Activated CD8-positive, alpha-beta T cell treated with anti-CD3 and anti-CD28 coated beads, Interleukin-2, amount 10 ng/mL, durations not matched to agents 7 days and 5 days (primary cell): ENCODE measurements at regions not wholly inside any gene's neighbourhood (a gene's known extent, or its start where the extent isn't known, plus 50 kb on each side); places are given as distances from the start of the nearest gene placed in this dataset.

Source experiments
- ATAC-seq: fragments of 150-1000 bp; cut with Tn5 transposase; one replicate; pipeline ENCODE4 v1.10.0; 2021; ENCODE audit warnings: moderate library complexity
- CTCF ChIA-PET: fragments of 350-600 bp; sonication (Branson Sonifier 250); formaldehyde crosslinking; loops from one replicate; lab custom pipeline; 2021; ENCODE audit warnings: antibody characterized with exemption; lab: Charles Lee
- POLR2A ChIA-PET: fragments of 350-600 bp; sonication (Branson Sonifier 250); formaldehyde crosslinking; loops from one replicate; lab custom pipeline; 2021; ENCODE audit warnings: antibody characterized with exemption; lab: Charles Lee
- DNase-seq: peaks from one replicate; pipeline ENCODE4 v3.0.0-alpha.2; 2020
- H3K27ac Mint-ChIP-seq: one replicate; pipeline ENCODE4 v1.8.0; 2021; ENCODE audit warnings: mild to moderate bottlenecking, mixed read lengths
- H3K27me3 Mint-ChIP-seq: one replicate; pipeline ENCODE4 v1.8.0; 2021; ENCODE audit warnings: low read depth, mixed read lengths
- H3K36me3 Mint-ChIP-seq: one replicate; pipeline ENCODE4 v1.8.0; 2021; ENCODE audit warnings: low read depth, mixed read lengths
- H3K4me1 Mint-ChIP-seq: one replicate; pipeline ENCODE4 v1.8.0; 2021; ENCODE audit warnings: low read depth, mixed read lengths
- H3K4me3 Mint-ChIP-seq: one replicate; pipeline ENCODE4 v1.8.0; 2021; ENCODE audit warnings: mild to moderate bottlenecking, mixed read lengths
- H3K9me3 Mint-ChIP-seq: one replicate; pipeline ENCODE4 v1.8.0; 2022; ENCODE audit warnings: mixed read lengths; ENCODE audit not compliant: insufficient read depth

GRCh38 chr13:74715718-74716117 is 581.5 kb upstream of the KLF12 start:
- no peaks in the 10 kb centered on the region for H3K36me3 Mint-ChIP-seq
- ChIA-PET CTCF (no interaction called here), POLR2A (no interaction called here)
- ATAC-seq (no peak), DNase-seq (no peak)
- no peaks in the 10 kb centered on the region for H3K4me1 Mint-ChIP-seq
- H3K9me3 Mint-ChIP-seq: peaks cover 8% of the 10 kb centered on the region
- no peaks in the 10 kb centered on the region for H3K27me3 Mint-ChIP-seq
- H3K27ac Mint-ChIP-seq: no peak overlapping the region
- H3K4me3 Mint-ChIP-seq: no peak overlapping the region

GRCh38 chr13:74710006-74710405 is 575.8 kb upstream of the KLF12 start:
- no peak for DNase-seq
- no peaks in the 10 kb centered on the region for H3K9me3 Mint-ChIP-seq
- POLR2A ChIA-PET: no interaction called here
- H3K36me3 Mint-ChIP-seq: no peaks in the 10 kb centered on the region
- H3K27ac Mint-ChIP-seq: no peak overlapping the region
- CTCF ChIA-PET: no interaction called here
- no peak overlapping the region for H3K4me3 Mint-ChIP-seq
- no peaks in the 10 kb centered on the region for H3K27me3 Mint-ChIP-seq
- H3K4me1 Mint-ChIP-seq: no peaks in the 10 kb centered on the region
- no peak for ATAC-seq

GRCh38 chr13:74709226-74709625 is 575.0 kb upstream of the KLF12 start:
- no peaks in the 10 kb centered on the region for H3K27me3 Mint-ChIP-seq
- no peaks in the 10 kb centered on the region for H3K4me1 Mint-ChIP-seq

DNA sequence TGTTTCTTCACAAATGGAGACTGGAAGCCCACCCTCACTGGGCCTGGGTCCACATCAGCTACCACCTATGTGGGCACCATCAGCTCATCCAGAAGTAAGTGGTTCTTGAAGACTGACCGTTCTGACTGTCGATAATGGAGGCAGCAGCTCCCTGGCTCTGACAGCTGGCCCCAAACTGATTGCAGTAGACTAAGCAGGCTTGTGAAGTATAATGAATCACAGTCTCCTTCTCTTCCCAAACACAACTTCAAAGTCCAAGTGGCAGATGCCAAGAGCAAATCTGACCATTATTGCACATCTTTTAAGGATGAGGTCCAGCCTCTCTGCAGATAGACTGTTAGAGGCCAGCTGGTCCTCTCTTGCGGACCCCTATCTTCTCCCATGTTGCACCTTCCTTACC is 574.4 kb upstream of the KLF12 start:
- ChIA-PET POLR2A (no interaction called here), CTCF (no interaction called here)
- H3K27ac Mint-ChIP-seq: no peak overlapping the region
- H3K36me3 Mint-ChIP-seq: no peaks in the 10 kb centered on the region
- H3K9me3 Mint-ChIP-seq: no peaks in the 10 kb centered on the region
- H3K27me3 Mint-ChIP-seq: no peaks in the 10 kb centered on the region
- ATAC-seq (no peak), DNase-seq (no peak)
- H3K4me3 Mint-ChIP-seq: no peak overlapping the region
- no peaks in the 10 kb centered on the region for H3K4me1 Mint-ChIP-seq

More at GRCh38 chr13:74709226-74709625, 575.0 kb upstream of the KLF12 start:
- ChIA-PET CTCF (no interaction called here), POLR2A (no interaction called here)
- DNase-seq (no peak), ATAC-seq (no peak)
- Mint-ChIP-seq H3K4me3 (no peak overlapping the region), H3K9me3 (no peaks in the 10 kb centered on the region), H3K27ac (no peak overlapping the region), H3K36me3 (no peaks in the 10 kb centered on the region)

- no peak for DNase-seq
- H3K4me1 Mint-ChIP-seq: no peaks in the 10 kb centered on the region
- H3K27ac Mint-ChIP-seq: no peak overlapping the region
- no peaks in the 10 kb centered on the region for H3K27me3 Mint-ChIP-seq
- H3K36me3 Mint-ChIP-seq: no peaks in the 10 kb centered on the region
- ChIA-PET CTCF (no interaction called here), POLR2A (no interaction called here)
- no peaks in the 10 kb centered on the region for H3K9me3 Mint-ChIP-seq
- H3K4me3 Mint-ChIP-seq: no peak overlapping the region
- no peak for ATAC-seq
Observed at GRCh38 chr13:74707291-74707690, 573.1 kb upstream of the KLF12 start.

DNA sequence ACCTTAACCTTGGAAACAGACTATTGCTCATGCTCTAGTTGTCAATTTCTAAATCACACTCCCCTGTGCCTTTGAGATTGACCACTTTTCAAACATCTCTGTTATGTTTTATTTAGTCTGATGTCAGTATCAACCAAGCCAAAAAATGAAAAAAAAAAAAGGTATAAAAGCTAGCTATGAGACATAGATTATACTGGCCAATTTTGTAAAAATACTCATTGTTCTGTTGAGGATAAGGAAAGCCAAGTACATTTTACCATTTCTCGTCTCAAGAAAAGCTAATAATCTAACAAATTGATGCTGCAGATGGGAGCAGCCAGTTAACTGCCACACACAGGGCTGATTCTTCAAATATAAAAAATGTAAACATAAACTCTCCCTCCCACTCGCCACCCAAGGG is 572.6 kb upstream of the KLF12 start:
- ChIA-PET CTCF (no interaction called here), POLR2A (no interaction called here)
- no peaks in the 10 kb centered on the region for H3K4me1 Mint-ChIP-seq
- ATAC-seq: no peak
- no peaks in the 10 kb centered on the region for H3K9me3 Mint-ChIP-seq
- no peak overlapping the region for H3K27ac Mint-ChIP-seq
- no peaks in the 10 kb centered on the region for H3K36me3 Mint-ChIP-seq
- no peaks in the 10 kb centered on the region for H3K27me3 Mint-ChIP-seq
- no peak overlapping the region for H3K4me3 Mint-ChIP-seq
- DNase-seq: no peak

DNA sequence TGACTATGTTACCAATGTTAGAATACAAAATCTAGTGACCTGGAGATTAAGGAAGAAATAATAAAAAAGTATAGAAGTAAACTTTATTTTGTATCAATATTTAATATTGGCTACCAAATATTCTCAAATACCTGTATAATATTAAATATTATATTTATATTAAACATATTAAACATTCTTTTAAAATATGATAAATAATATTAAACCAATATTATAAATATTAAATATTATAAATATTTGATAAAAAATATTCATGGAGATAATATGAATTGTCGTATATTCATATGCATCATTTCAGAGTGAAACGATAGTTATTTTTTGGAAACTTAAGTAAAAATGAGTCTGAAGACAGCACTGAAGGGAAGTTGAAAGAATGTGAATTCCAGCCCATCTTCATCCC is 571.2 kb upstream of the KLF12 start:
- Mint-ChIP-seq H3K27me3 (no peaks in the 10 kb centered on the region), H3K9me3 (no peaks in the 10 kb centered on the region), H3K36me3 (no peaks in the 10 kb centered on the region), H3K27ac (no peak overlapping the region), H3K4me3 (no peak overlapping the region), H3K4me1 (no peaks in the 10 kb centered on the region)
- DNase-seq (no peak), ATAC-seq (no peak)
- CTCF ChIA-PET: no interaction called here
- POLR2A ChIA-PET: no interaction called here

DNA sequence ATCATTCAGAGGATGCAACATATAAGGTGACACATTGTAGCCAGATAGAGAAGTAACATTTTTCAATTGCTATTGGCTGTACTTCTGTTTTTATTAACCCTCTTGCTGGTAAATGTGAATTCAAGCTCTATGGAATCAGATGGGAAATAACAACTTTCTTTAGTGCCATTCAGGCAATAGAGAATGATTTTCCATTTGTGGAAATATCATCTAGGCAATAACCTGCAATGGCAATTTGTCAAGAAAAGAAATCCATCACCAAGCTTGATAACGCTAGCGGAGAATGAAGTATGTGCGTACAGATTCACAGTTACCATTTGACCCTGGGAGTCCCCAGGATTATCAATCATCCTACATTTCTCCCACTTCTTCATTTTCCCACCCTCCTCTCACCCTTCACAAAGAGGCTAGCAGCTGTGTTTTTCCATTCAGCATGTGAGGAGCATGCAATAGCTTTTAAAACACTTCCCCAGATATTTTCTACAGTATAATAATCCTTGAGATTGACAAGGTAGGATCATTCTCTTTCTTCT is 569.7 kb upstream of the KLF12 start:
- H3K36me3 Mint-ChIP-seq: no peaks in the 10 kb centered on the region
- ATAC-seq (no peak), DNase-seq (no peak)
- ChIA-PET POLR2A (no interaction called here), CTCF (no interaction called here)
- H3K9me3 Mint-ChIP-seq: no peaks in the 10 kb centered on the region
- no peak overlapping the region for H3K27ac Mint-ChIP-seq
- no peaks in the 10 kb centered on the region for H3K27me3 Mint-ChIP-seq
- H3K4me3 Mint-ChIP-seq: no peak overlapping the region
- no peaks in the 10 kb centered on the region for H3K4me1 Mint-ChIP-seq

DNA sequence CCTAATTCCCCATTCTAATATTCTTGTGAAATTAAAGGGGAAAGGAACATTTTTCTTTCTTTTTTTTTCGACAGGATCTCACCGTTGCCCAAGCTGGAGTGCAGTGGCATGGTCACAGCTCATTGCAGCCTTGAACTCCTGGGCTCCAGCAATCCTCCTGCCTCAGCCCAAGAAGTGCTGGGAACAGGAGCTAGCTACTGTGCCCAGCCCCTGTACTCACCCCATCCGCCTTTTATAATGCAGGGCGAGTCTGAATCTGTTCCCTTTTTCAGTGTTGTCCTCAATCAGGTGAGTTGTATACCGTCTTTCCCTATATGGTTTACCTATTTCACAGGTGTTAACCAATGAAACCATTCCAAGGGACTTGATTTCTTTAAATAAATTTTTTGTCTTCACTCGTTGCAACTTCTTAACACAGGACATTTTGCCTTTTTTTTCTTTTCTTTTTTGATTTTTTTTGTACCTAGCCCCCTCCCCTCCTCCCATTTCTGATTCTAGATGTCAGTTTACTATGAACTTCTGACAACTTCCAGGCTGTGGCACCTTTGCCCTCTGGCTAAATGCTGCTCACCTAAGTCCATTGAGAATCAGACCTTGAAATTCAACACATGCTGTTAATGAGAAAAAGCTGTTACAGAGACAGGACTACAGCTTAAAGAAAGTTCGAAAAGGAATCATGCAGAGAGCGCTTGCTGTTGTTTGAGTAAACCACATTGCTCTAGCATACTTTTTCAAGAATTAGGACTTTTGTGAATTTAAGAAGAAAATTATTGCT is 562.1 kb upstream of the KLF12 start:
- no peaks in the 10 kb centered on the region for H3K36me3 Mint-ChIP-seq
- ATAC-seq (no peak), DNase-seq (no peak)
- no peak overlapping the region for H3K27ac Mint-ChIP-seq
- POLR2A ChIA-PET: no interaction called here
- CTCF ChIA-PET: no interaction called here
- H3K4me3 Mint-ChIP-seq: no peak overlapping the region
- peaks cover 6% of the 10 kb centered on the region for H3K27me3 Mint-ChIP-seq
- H3K9me3 Mint-ChIP-seq: no peaks in the 10 kb centered on the region
- H3K4me1 Mint-ChIP-seq: no peaks in the 10 kb centered on the region

DNA sequence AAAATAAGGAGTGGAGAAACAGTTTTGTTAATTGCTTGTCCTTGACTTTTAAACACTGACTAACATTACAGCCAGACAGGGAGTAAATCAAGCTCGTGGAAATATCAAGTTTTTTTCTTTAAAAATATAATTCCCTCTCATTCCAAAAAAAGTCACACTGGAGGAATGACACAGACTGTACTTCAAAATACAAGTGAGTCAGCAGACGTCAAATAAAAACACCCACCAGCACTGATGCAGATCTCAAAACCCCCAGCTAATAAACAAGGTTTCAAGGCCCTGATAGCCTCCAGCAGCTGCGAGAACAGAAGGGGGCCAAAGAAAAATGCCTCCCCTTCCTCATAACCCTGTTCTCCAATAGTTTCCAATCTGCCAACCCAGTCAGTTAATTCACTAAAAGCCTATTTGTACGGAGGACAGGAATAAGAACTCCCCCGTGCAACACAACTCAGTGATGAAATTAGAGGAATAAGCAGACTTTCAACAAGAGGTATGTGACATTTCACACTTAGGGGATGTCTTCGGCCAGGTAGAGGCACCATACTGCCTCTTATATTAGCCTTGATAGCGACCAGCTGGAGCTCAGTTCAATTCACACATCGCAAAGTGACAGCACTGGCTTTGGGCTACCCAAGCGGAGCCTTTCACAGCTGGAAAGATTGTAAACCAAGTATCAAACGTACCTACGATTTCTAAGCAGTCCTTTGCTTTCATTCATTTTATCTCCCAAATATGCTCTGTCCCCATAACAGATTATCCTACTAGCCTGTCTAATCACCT is 561.0 kb upstream of the KLF12 start:
- Mint-ChIP-seq H3K27ac (no peak overlapping the region), H3K36me3 (no peaks in the 10 kb centered on the region), H3K4me1 (no peaks in the 10 kb centered on the region), H3K27me3 (peaks cover 6% of the 10 kb centered on the region), H3K9me3 (no peaks in the 10 kb centered on the region), H3K4me3 (no peak overlapping the region)
- ATAC-seq: no peak
- DNase-seq: no peak
- POLR2A ChIA-PET: no interaction called here
- CTCF ChIA-PET: no interaction called here

- Mint-ChIP-seq H3K4me1 (no peaks in the 10 kb centered on the region), H3K9me3 (no peaks in the 10 kb centered on the region), H3K36me3 (no peaks in the 10 kb centered on the region), H3K27me3 (no peaks in the 10 kb centered on the region), H3K27ac (no peak overlapping the region), H3K4me3 (no peak overlapping the region)
- CTCF ChIA-PET: no interaction called here
- DNase-seq (no peak), ATAC-seq (no peak)
- POLR2A ChIA-PET: no interaction called here
Observed at GRCh38 chr13:74687442-74688182, 553.4 kb upstream of the KLF12 start.

DNA sequence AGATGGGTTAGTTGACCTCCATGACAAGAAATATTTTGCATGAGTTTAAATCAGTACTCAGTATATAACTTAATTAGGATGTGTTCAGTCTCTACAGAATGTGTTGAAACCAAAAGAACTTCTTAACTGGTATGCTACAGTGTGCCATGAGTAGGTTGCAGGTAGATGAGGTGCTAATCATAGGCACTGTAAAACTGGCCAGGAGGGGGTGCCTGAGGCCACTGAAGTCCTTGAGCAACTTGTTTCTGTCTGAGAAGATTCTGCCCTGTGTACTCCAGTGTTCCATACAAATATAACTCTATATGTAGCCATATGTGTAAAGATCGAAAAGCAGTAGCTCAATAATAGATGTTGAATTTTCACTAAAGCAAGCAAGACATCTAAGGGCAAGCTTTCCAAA is 549.2 kb upstream of the KLF12 start:
- DNase-seq (no peak), ATAC-seq (no peak)
- POLR2A ChIA-PET: no interaction called here
- Mint-ChIP-seq H3K27me3 (peaks cover 2% of the 10 kb centered on the region), H3K9me3 (no peaks in the 10 kb centered on the region), H3K4me3 (no peak overlapping the region), H3K36me3 (no peaks in the 10 kb centered on the region), H3K4me1 (no peaks in the 10 kb centered on the region), H3K27ac (no peak overlapping the region)
- CTCF ChIA-PET: no interaction called here
